ENCODE measurements at regions not wholly inside any gene's neighbourhood (a gene's known extent, or its start where the extent isn't known, plus 50 kb on each side); places are given as distances from the start of the nearest gene placed in this dataset.

DNA sequence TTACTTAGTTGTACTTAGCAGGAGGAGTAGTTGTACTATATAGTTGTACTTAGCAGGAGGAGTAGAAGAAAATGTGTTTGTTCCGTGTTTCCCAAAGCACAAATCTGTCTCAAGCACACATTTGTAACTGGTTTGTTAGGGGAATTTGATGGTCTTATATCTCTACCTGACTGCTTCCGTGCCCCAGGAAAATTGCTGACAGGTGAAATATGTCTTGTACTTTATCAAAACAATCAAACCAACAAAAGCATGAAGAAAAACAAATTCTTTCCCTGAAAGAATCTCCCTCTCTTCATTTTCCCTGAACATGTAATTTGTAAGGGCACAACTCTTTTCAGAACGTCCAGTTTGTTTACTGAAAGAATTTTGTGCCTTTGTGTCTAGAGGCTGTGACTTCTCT lies 106.6 kb upstream of the RGS17 start:
- Histone ChIP-seq H3K27me3 (ENCODE audit: insufficient read depth, low read length) (no peaks in the 10 kb centered on the region), H2BK20ac (ENCODE audit: low read depth, low read length, poor library complexity, severe bottlenecking) (no peak overlapping the region), H2AK5ac (ENCODE audit: insufficient read length, low read length) (no peak overlapping the region), H3K56ac (ENCODE audit: insufficient read length, low read depth, low read length) (no peak overlapping the region), H4K91ac (ENCODE audit: insufficient read length, low read depth, low read length) (no peak overlapping the region), H4K8ac (replicated peaks; ENCODE audit: insufficient read length, low read depth, low read length) (no peak overlapping the region), H3K9ac (ENCODE audit: extremely low read depth, insufficient read length, low read length) (no peak overlapping the region), H3K18ac (ENCODE audit: insufficient read length, low read depth, low read length) (no peak overlapping the region), H3K14ac (ENCODE audit: insufficient read depth, low read length) (no peak overlapping the region), H2BK12ac (ENCODE audit: insufficient read length, low read depth, low read length) (no peak overlapping the region), H2BK5ac (ENCODE audit: insufficient read length, low read length) (no peak overlapping the region), H3K4me2 (ENCODE audit: insufficient read depth, insufficient read length, low read length) (no peak overlapping the region), H3K9me3 (ENCODE audit: control insufficient read depth, low read depth, low read length) (no peaks in the 10 kb centered on the region), H3K23ac (ENCODE audit: insufficient read length, low read depth, low read length) (no peak overlapping the region), H3K4ac (ENCODE audit: low read depth, low read length) (no peak overlapping the region), H3K4me1 (ENCODE audit: insufficient read depth, low read length) (no peaks in the 10 kb centered on the region), H2BK15ac (ENCODE audit: low read depth, low read length) (no peak overlapping the region), H4K5ac (ENCODE audit: insufficient read length, low read depth, low read length) (no peak overlapping the region), H3K23me2 (ENCODE audit: insufficient read length, low read depth, low read length, poor library complexity, severe bottlenecking) (no peaks in the 10 kb centered on the region), H3T11ph (ENCODE audit: low read length) (no peak overlapping the region), H4K20me1 (ENCODE audit: control insufficient read depth, insufficient read depth, insufficient read length) (no peaks in the 10 kb centered on the region), H3K79me2 (ENCODE audit: insufficient read depth, low read length) (no peaks in the 10 kb centered on the region), H3K27ac (ENCODE audit: insufficient read length, low read depth, low read length) (no peak overlapping the region), H2AFZ (ENCODE audit: low read length) (no peak overlapping the region), H3K79me1 (ENCODE audit: insufficient read depth, low read depth, low read length, poor library complexity, severe bottlenecking) (no peaks in the 10 kb centered on the region), H2BK120ac (ENCODE audit: low read depth, low read length, poor library complexity, severe bottlenecking) (no peak overlapping the region)
- Mint-ChIP-seq H3K4me1 (no peaks in the 10 kb centered on the region), H3K4me3 (no peak overlapping the region), H3K27me3 (ENCODE audit: low read depth) (no peaks in the 10 kb centered on the region), H3K36me3 (ENCODE audit: insufficient read depth in 1 of 3, low read depth in 3 of 3) (peaks cover 0 to 8% (median 0%) of the 10 kb centered on the region in 3 experiments; a peak in 1 of 7 replicates), H3K9me3 (peaks cover 7 to 10% of the 10 kb centered on the region in 2 experiments; a peak in 4 of 5 replicates), H3K27ac (no peak overlapping the region)
- DNase-seq, result no peak
- WGBS (ENCODE audit: extremely low coverage, insufficient read length, low lambda C conversion rate), result no CpG with 5 or more reads among the region's 3 CpGs
- TF ChIP-seq, protein P1, sequence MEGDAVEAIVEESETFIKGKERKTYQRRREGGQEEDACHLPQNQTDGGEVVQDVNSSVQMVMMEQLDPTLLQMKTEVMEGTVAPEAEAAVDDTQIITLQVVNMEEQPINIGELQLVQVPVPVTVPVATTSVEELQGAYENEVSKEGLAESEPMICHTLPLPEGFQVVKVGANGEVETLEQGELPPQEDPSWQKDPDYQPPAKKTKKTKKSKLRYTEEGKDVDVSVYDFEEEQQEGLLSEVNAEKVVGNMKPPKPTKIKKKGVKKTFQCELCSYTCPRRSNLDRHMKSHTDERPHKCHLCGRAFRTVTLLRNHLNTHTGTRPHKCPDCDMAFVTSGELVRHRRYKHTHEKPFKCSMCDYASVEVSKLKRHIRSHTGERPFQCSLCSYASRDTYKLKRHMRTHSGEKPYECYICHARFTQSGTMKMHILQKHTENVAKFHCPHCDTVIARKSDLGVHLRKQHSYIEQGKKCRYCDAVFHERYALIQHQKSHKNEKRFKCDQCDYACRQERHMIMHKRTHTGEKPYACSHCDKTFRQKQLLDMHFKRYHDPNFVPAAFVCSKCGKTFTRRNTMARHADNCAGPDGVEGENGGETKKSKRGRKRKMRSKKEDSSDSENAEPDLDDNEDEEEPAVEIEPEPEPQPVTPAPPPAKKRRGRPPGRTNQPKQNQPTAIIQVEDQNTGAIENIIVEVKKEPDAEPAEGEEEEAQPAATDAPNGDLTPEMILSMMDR (conservative IDR thresholded peaks at IDR 0.05), result no peak
